GM12873 (cell line): ENCODE measurements at regions not wholly inside any gene's neighbourhood (a gene's known extent, or its start where the extent isn't known, plus 50 kb on each side); places are given as distances from the start of the nearest gene placed in this dataset.

Source experiments
- CTCF ChIP-seq: IDR thresholded peaks from 2 replicates; pipeline ENCODE4 v1.5.1; 2012; ENCODE audit warnings: low read depth, mild to moderate bottlenecking, moderate library complexity, low read length, control low read depth; ENCODE audit not compliant: insufficient read depth; ENCODE audit errors: missing control alignments

DNA sequence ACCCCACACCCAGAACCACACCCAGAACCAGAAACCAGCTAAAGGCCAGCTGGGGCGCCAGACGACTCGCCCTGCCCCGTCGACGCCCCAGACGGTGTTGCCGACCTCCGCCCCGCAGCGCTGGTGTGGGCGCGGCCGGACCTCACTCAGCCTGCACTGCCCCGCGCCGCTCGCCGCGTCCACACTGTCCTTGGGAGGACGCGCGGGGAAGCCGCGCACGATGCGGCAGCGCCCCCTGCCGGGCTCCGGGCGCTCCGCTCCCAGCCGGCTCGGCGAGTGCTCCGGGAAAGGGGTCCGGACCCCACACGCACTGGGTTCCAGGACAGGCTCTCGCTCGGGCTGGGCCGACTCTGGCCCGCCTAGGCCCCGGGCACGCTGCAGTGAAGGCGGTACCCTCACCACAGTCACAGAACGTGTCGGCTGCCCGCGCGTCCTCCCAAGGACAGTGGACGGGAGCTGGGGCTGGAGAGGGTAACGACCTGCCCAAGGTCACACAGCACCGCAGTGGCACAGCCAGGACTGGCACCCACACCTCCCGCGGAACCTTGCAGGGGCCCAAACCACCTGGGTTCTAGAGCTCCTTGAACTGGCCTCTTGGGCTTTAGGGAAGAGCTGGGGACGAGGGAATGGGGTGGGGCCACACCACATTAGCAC lies 90.2 kb downstream of the DMRTA2 start:
- TF ChIP-seq CTCF, result peak; percentile 87

- no peak for TF ChIP-seq CTCF
Observed at GRCh38 chr1:50329332-50329932, 93.8 kb downstream of the DMRTA2 start.

- TF ChIP-seq CTCF, result no peak
Observed at GRCh38 chr1:50328552-50328951, 94.7 kb downstream of the DMRTA2 start.

DNA sequence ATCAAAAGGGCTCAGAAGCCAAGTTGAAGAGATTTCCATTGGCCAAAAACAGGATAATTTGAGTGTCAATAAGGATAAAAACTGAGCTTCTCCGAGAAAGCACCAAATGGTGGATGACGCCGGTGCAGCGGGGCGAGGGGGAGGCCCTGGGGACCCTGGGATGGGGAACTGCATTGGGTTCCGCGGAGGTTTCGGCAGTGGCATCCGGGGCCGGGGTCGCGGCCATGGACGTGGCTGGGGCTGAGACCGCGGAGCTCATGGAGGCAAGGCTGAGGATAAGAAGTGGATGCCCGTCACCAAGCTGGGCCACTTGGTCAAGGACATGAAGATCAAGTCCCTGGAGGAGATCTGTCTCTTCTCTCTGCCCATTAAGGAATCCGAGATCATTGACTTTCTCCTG lies 97.2 kb downstream of the DMRTA2 start:
- TF ChIP-seq CTCF, result no peak

GRCh38 chr1:50322579-50322978 lies 100.7 kb downstream of the DMRTA2 start:
- TF ChIP-seq CTCF, result no peak

GRCh38 chr1:50318428-50318827 lies 104.8 kb downstream of the DMRTA2 start:
- no peak for TF ChIP-seq CTCF

- TF ChIP-seq CTCF, result no peak
Observed at GRCh38 chr1:50308878-50309277, 114.4 kb downstream of the DMRTA2 start.
